Aorta (tissue), 5 donors: ENCODE measurements at regions not wholly inside any gene's neighbourhood (a gene's known extent, or its start where the extent isn't known, plus 50 kb on each side); places are given as distances from the start of the nearest gene placed in this dataset.

Experiments
- ATAC-seq: fragments of 200-7000 bp; cut with Tn5 transposase; one replicate; pipeline ENCODE4 v1.9.1; 2022; ENCODE audit warnings: moderate library complexity; ENCODE audit not compliant: low FRiP score
- DNase-seq, 2 donors: peaks; one replicate each; pipeline ENCODE4 v3.0.0-alpha.2; 2020
- H3K27ac ChIP-seq, 2 donors: one replicate each; pipeline ENCODE4 v1.5.1; 2013; ENCODE audit warnings: low read length in 2 of 2, mild to moderate bottlenecking in 2 of 2, moderate library complexity in 2 of 2, control low read depth in 1 of 2, inconsistent platforms in 1 of 2, low read depth in 1 of 2
- H3K27me3 ChIP-seq, 2 donors: one replicate each; pipeline ENCODE4 v1.6.1; 2013; ENCODE audit warnings: control low read depth in 1 of 2, low read length in 1 of 2, mild to moderate bottlenecking in 1 of 2, moderate library complexity in 1 of 2; ENCODE audit not compliant: insufficient read depth in 2 of 2, control insufficient read depth in 1 of 2
- H3K36me3 ChIP-seq, 2 donors: one replicate each; pipeline ENCODE4 v1.6.1; 2013; ENCODE audit warnings: control low read depth in 1 of 2, low read length in 1 of 2, mild to moderate bottlenecking in 1 of 2; ENCODE audit not compliant: insufficient read depth in 2 of 2, control insufficient read depth in 1 of 2
- H3K4me1 ChIP-seq, 2 donors: one replicate each; pipeline ENCODE4 v1.6.1; 2013; ENCODE audit warnings: low read length in 2 of 2, control low read depth in 1 of 2, mild to moderate bottlenecking in 1 of 2, moderate library complexity in 1 of 2; ENCODE audit not compliant: insufficient read depth in 2 of 2, control insufficient read depth in 1 of 2
- H3K4me3 ChIP-seq, 2 donors: one replicate each; pipeline ENCODE4 v1.5.1; 2013; ENCODE audit warnings: low read length in 2 of 2, control low read depth in 1 of 2, mild to moderate bottlenecking in 1 of 2
- H3K9me3 ChIP-seq: one replicate; pipeline ENCODE4 v1.6.1; 2013; ENCODE audit warnings: mild to moderate bottlenecking, low read length; ENCODE audit not compliant: control insufficient read depth
- WGBS, 2 donors: extraction: QIAGEN DNeasy Blood & Tissue Kit; methylation state at CpG; one replicate each; pipeline ENCODE4 v1.1.7; 2013; 5-methylcytosine and 5-hydroxymethylcytosine counted together
- intact Hi-C, 2 donors: fragments of 100-400 bp; cut with DNase I; formaldehyde crosslinking; loops; one replicate each; pipeline versions ENCODE4 v1.14.2 to v1.15.0; 2022
- donor health status: healthy with polysubstance abuse.
- donor health status: Bipolar disorder and iron deficiency.
- donor health status: DM: no; HTN: no; CAD: no.
- donor health status: DM: no; HTN: no; CAD: no.
- donor health status: DM: yes; HTN: yes; CAD: no.

GRCh38 chr7:138286846-138287245, 173.2 kb upstream of the TRIM24 start:
- ATAC-seq, result no peak

DNA sequence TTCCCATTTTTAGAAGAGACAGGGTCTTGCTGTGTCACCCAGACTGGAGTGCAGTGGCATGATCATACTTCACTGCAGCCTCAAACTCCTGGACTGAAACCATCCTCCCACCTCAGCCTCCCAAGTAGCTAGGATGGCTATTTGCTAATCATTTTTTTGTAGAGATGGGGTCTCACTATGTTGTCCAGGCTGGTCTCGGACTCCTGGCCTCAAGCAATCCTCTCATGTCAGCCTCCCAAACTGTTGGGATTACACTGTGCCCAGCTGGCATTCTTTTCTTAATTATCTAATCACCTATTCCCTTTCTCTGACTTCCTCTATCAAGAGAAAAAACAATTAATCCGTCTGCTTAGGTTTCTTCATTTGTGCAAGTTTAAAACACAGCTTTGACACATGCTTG, 172.5 kb upstream of the TRIM24 start:
- no peaks in the 10 kb centered on the region for H3K27me3 ChIP-seq
- H3K27ac ChIP-seq, result no peak overlapping the region
- no peaks in the 10 kb centered on the region for H3K4me1 ChIP-seq
- 49 to 68% methylated on average over 2 of the region's 2 CpGs for WGBS, 2 donors
- ATAC-seq (no peak), DNase-seq (no peak)
- H3K36me3 ChIP-seq, result no peaks in the 10 kb centered on the region
- peaks cover 4% of the 10 kb centered on the region for H3K9me3 ChIP-seq
- intact Hi-C loops, result no loop called here
- no peak overlapping the region for H3K4me3 ChIP-seq

More at GRCh38 chr7:138286846-138287245, 173.2 kb upstream of the TRIM24 start:
- intact Hi-C loops, result no loop called here
- 70 to 71% methylated on average over 3 of the region's 3 CpGs for whole genome bisulfite sequencing, 2 donors
- no peak overlapping the region for H3K4me3 ChIP-seq
- H3K9me3 ChIP-seq, result peaks cover 4% of the 10 kb centered on the region
- no peak for DNase-seq
- no peaks in the 10 kb centered on the region for H3K36me3 ChIP-seq
- no peaks in the 10 kb centered on the region for H3K4me1 ChIP-seq
- H3K27me3 ChIP-seq, result no peaks in the 10 kb centered on the region
- H3K27ac ChIP-seq, result no peak overlapping the region

- intact Hi-C loops, result no loop called here
- no peak for ATAC-seq
- peaks cover 4% of the 10 kb centered on the region for H3K9me3 ChIP-seq
These were observed 171.0 kb upstream of the TRIM24 start for GRCh38 chr7:138289082-138289481.

GRCh38 chr7:138289864-138290263, 170.2 kb upstream of the TRIM24 start:
- no peak overlapping the region for H3K27ac ChIP-seq
- no peaks in the 10 kb centered on the region for H3K27me3 ChIP-seq
- H3K4me1 ChIP-seq, result no peaks in the 10 kb centered on the region
- peaks cover 4% of the 10 kb centered on the region for H3K9me3 ChIP-seq
- no peak for DNase-seq
- no peak overlapping the region for H3K4me3 ChIP-seq
- ATAC-seq, result no peak
- WGBS, 2 donors, result 90 to 93% methylated on average over 2 of the region's 2 CpGs
- intact Hi-C loops, result no loop called here
- H3K36me3 ChIP-seq, result no peaks in the 10 kb centered on the region

More at GRCh38 chr7:138289082-138289481, 171.0 kb upstream of the TRIM24 start:
- no peaks in the 10 kb centered on the region for H3K36me3 ChIP-seq
- H3K27ac ChIP-seq, result no peak overlapping the region
- no peaks in the 10 kb centered on the region for H3K4me1 ChIP-seq
- no peaks in the 10 kb centered on the region for H3K27me3 ChIP-seq
- DNase-seq, result no peak
- H3K4me3 ChIP-seq, result no peak overlapping the region

- Histone ChIP-seq H3K4me1 (no peaks in the 10 kb centered on the region), H3K36me3 (no peaks in the 10 kb centered on the region), H3K27ac (no peak overlapping the region), H3K27me3 (no peaks in the 10 kb centered on the region), H3K9me3 (peaks cover 4% of the 10 kb centered on the region), H3K4me3 (no peak overlapping the region)
- intact Hi-C loops, result no loop called here
- no peak for DNase-seq
- no peak for ATAC-seq
- 63 to 65% methylated on average over 3 of the region's 3 CpGs for WGBS, 2 donors
These were observed 167.1 kb upstream of the TRIM24 start for GRCh38 chr7:138292951-138293350.

- WGBS, 2 donors, result 59 to 60% methylated on average over 3 of the region's 3 CpGs
- H3K4me3 ChIP-seq, result no peak overlapping the region
- DNase-seq (no peak), ATAC-seq (no peak)
- no peaks in the 10 kb centered on the region for H3K36me3 ChIP-seq
- no peaks in the 10 kb centered on the region for H3K4me1 ChIP-seq
- no peaks in the 10 kb centered on the region for H3K27me3 ChIP-seq
- no peak overlapping the region for H3K27ac ChIP-seq
- intact Hi-C loops, result no loop called here
- no peaks in the 10 kb centered on the region for H3K9me3 ChIP-seq
These were observed 164.9 kb upstream of the TRIM24 start for GRCh38 chr7:138295049-138295637.

DNA sequence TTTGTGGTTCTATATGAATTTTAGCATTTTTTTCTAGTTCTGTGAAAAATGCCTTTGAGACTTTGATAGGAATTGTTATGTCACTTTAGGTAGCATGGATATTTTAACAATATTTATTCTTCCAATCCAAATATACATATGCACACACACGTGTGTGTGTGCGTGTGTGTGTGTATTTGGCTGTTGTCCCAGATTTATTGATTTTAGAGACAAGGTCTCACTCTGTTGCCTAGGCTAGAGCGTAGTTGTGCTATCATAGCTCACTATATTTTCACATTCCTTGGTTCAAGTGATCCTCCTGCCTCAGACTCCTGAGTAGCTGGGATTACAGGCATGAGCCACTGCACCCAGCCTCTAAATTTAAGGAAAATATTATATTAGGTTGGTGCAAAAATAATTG, 162.5 kb upstream of the TRIM24 start:
- intact Hi-C loops, result no loop called here
- no peak overlapping the region for H3K27ac ChIP-seq
- ATAC-seq (no peak), DNase-seq (no peak)
- H3K36me3 ChIP-seq, result no peaks in the 10 kb centered on the region
- H3K4me3 ChIP-seq, result no peak overlapping the region
- no peaks in the 10 kb centered on the region for H3K9me3 ChIP-seq
- no peaks in the 10 kb centered on the region for H3K4me1 ChIP-seq
- WGBS, 2 donors, result 41 to 42% methylated on average over 3 of the region's 3 CpGs
- no peaks in the 10 kb centered on the region for H3K27me3 ChIP-seq

- Histone ChIP-seq H3K36me3 (no peaks in the 10 kb centered on the region), H3K27me3 (no peaks in the 10 kb centered on the region), H3K4me1 (no peaks in the 10 kb centered on the region), H3K4me3 (no peak overlapping the region), H3K9me3 (no peaks in the 10 kb centered on the region), H3K27ac (no peak overlapping the region)
- intact Hi-C loops, result no loop called here
- WGBS, 2 donors, result 71 to 80% methylated on average over 3 of the region's 3 CpGs
- no peak for DNase-seq
- no peak for ATAC-seq
These were observed 161.0 kb upstream of the TRIM24 start for GRCh38 chr7:138299066-138299465.

- H3K4me3 ChIP-seq, result no peak overlapping the region
- H3K27ac ChIP-seq, result no peak overlapping the region
- H3K9me3 ChIP-seq, result peaks cover 2% of the 10 kb centered on the region
- WGBS, 2 donors, result 92 to 93% methylated on average over 6 of the region's 6 CpGs
- H3K4me1 ChIP-seq, result no peaks in the 10 kb centered on the region
- ATAC-seq (no peak), DNase-seq (no peak)
- intact Hi-C loops, result no loop called here
- no peaks in the 10 kb centered on the region for H3K27me3 ChIP-seq
- no peaks in the 10 kb centered on the region for H3K36me3 ChIP-seq
These were observed 156.6 kb upstream of the TRIM24 start for GRCh38 chr7:138303230-138304070.
